ENCODE measurements at regions not wholly inside any gene's neighbourhood (a gene's known extent, or its start where the extent isn't known, plus 50 kb on each side); places are given as distances from the start of the nearest gene placed in this dataset.
"Not testable (repeated sequence)": the region's sequence is repeated elsewhere in the genome, so short reads cannot be mapped to it uniquely, and the experiment has no call there.

DNA sequence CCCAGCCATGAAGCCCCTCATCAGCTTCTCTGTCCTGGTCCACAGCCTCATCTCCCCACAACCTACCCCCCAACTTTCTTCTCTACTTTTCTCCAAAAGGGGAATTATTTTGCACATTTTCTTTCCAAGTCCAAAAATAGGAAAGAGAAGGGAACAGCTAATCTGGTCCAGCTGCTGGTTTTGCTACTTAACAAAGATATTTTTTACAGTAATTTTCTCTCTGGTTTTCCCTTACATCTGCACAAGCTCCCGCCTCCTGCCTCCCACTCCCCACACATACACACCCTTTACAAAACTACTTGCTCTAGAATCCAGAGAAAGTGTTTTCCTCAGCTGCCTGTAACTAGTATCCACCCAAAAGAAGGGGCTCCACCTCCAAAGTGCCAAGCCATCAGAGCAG is 177.2 kb downstream of the POLR2M start:
- no peak for DNase-seq

- no peak for DNase-seq
Observed at GRCh38 chr15:57884936-57885335, 178.4 kb downstream of the POLR2M start.

- no peak for DNase-seq
Observed at GRCh38 chr15:57885435-57885834, 178.9 kb downstream of the POLR2M start.

GRCh38 chr15:57887825-57888224 is 177.7 kb downstream of the ALDH1A2 start:
- no peak for DNase-seq

DNA sequence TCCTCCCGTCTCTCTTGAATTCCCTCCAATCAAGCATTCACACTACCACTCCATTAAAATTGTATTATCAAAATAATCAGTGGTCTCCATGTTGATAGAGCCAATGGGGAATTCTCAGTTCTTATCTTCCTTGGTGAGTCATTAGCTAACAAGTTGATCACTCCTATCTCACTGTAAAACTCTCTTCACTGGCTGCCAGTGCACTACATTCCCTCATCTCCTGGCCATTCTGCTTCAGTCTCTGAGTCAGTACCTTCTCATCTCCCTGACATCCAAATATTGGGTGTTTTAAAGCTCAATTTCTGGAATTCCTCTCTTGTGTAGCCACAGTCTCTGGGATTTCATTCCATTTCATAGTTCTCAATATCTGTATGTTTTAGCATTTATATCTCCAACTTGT is 175.2 kb downstream of the ALDH1A2 start:
- no peak for DNase-seq

DNA sequence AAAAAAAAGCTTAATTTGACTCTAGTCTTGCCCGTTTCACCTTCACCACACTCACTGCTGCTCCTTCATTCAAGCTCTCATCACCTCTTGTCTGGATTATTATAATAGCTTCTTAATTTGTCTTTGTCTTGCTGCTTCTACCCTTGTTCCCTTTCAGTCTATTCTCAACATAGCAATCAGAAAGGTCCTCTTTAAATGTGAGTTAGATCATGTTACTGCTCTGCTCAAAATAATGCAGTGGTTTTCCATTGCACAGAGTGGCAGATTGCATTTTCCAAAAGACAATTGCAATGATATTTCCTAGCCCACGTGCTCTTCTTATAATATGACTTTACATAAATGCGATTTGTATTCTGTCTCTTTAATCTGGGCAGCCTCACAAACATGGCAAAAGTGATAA is 174.6 kb downstream of the ALDH1A2 start:
- DNase-seq, result no peak

- DNase-seq, result no peak
Observed at GRCh38 chr15:57892181-57892580, 173.3 kb downstream of the ALDH1A2 start.

DNA sequence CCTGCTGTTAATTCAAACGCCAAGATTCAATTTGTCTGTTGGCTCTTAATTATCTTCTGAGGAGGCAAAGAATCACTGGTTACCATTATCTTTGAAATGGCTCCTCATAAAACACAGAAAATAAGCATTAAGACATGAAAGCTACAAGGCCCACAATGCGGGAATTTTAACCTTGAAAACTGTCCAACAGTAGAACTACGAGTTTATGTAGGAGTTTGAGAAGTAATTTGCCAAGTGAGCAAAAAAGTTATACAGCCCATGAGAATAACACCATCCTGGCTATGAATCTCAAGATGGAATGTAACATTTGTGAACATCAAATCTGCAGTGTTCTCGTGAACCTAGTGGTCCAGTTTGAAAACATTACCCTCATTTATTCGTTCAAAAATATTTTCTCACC is 172.5 kb downstream of the ALDH1A2 start:
- DNase-seq, result no peak

- no peak for DNase-seq
Observed at GRCh38 chr15:57895291-57895690, 170.2 kb downstream of the ALDH1A2 start.

DNA sequence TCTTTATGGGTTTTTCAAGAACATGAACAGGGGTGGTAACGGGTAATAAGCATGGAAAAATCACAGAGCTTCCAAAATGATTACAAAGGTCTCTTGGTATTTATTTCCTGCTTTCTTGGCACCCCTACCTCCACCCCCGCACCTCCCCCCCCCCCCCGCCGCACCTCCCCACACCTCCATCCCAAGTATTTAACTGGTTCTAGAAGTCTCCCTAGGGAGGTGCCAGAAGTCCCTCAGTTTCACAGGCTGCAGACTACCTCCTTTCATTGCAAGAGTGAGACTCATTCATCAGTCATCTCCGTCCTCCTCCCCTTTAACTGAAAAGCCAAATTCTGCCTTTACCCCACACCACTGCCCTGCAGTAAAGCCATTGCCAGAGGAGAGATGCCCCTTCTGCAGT is 169.4 kb downstream of the ALDH1A2 start:
- no peak for DNase-seq

- not testable (repeated sequence) for DNase-seq
Observed at GRCh38 chr15:57896899-57897298, 168.6 kb downstream of the ALDH1A2 start.

DNA sequence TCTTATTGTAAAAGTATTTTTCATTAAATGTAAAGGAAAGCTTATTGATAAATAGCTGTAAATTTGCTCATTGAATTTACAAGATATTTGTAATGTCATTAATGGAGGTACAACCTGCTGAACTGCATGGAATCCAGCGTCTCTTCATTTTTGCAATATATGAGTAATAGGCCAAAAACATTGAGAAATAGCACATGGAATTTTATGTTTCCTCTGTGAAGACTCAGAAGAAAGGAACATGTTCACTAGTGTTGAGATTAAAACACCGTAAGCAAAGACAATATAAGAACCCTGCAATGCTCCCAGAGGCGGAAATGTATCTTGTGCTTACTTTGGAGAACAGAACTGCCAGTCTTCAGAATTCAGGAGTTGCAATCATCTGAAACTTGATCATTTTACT is 167.6 kb downstream of the ALDH1A2 start:
- no peak for DNase-seq

GRCh38 chr15:57902155-57902554 is 163.4 kb downstream of the ALDH1A2 start:
- DNase-seq, result no peak

Data from NCI-H526 (cell line).